HL-60 (cell line): ENCODE measurements at regions not wholly inside any gene's neighbourhood (a gene's known extent, or its start where the extent isn't known, plus 50 kb on each side); places are given as distances from the start of the nearest gene placed in this dataset.

Source experiments
- GABPA ChIP-seq: IDR thresholded peaks from 2 replicates; pipeline ENCODE4 v1.6.1; 2012; ENCODE audit warnings: low read depth
- POLR2AphosphoS5 ChIP-seq: IDR thresholded peaks from 2 replicates; pipeline ENCODE4 v1.6.1; 2012; ENCODE audit warnings: low read depth
- SPI1 ChIP-seq: IDR thresholded peaks from 2 replicates; pipeline ENCODE4 v1.6.1; 2012; ENCODE audit warnings: low read depth, mild to moderate bottlenecking, borderline replicate concordance
- TF ChIP-seq, protein P1 (sequence below): IDR thresholded peaks from one replicate; pipeline ENCODE4 v1.5.1; 2011; ENCODE audit warnings: low read length, control low read depth, inconsistent platforms; ENCODE audit not compliant: insufficient read depth

GRCh38 chr10:64271983-64272382 lies 750.8 kb downstream of the REEP3 start:
- TF ChIP-seq, protein P1, sequence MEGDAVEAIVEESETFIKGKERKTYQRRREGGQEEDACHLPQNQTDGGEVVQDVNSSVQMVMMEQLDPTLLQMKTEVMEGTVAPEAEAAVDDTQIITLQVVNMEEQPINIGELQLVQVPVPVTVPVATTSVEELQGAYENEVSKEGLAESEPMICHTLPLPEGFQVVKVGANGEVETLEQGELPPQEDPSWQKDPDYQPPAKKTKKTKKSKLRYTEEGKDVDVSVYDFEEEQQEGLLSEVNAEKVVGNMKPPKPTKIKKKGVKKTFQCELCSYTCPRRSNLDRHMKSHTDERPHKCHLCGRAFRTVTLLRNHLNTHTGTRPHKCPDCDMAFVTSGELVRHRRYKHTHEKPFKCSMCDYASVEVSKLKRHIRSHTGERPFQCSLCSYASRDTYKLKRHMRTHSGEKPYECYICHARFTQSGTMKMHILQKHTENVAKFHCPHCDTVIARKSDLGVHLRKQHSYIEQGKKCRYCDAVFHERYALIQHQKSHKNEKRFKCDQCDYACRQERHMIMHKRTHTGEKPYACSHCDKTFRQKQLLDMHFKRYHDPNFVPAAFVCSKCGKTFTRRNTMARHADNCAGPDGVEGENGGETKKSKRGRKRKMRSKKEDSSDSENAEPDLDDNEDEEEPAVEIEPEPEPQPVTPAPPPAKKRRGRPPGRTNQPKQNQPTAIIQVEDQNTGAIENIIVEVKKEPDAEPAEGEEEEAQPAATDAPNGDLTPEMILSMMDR: no peak
- TF ChIP-seq GABPA: no peak
- no peak for TF ChIP-seq SPI1
- TF ChIP-seq POLR2AphosphoS5: no peak
